SU-DHL-6 (cell line): ENCODE measurements at regions not wholly inside any gene's neighbourhood (a gene's known extent, or its start where the extent isn't known, plus 50 kb on each side); places are given as distances from the start of the nearest gene placed in this dataset.

Experiments
- H2AFZ ChIP-seq: fragments of 200-600 bp; sonication (generic); 2 replicates; pipeline ENCODE4 v1.6.1; 2014; ENCODE audit warnings: low read depth, mild to moderate bottlenecking, moderate library complexity, mixed read lengths, antibody characterized with exemption, low read length; ENCODE audit not compliant: severe bottlenecking
- H3F3A ChIP-seq: fragments of 200-600 bp; shearing (Covaris generic); 2 replicates; pipeline ENCODE4 v1.6.0; 2016; ENCODE audit warnings: antibody characterized with exemption, mild to moderate bottlenecking; ENCODE audit not compliant: insufficient read depth
- H3K27ac ChIP-seq: fragments of 200-600 bp; sonication (generic); 2 replicates; pipeline ENCODE4 v1.5.1; 2016; ENCODE audit warnings: low read depth, mild to moderate bottlenecking, low read length, moderate library complexity, mixed read lengths
- H3K27me3 ChIP-seq: fragments of 200-600 bp; sonication (generic), shearing (Covaris generic); 2 replicates; pipeline ENCODE4 v1.6.0; 2014; ENCODE audit warnings: mild to moderate bottlenecking, low read length
- H3K36me3 ChIP-seq: fragments of 200-600 bp; sonication (generic); 2 replicates; pipeline ENCODE4 v1.6.1; 2014; ENCODE audit warnings: mild to moderate bottlenecking, low read length, mixed read lengths
- H3K4me2 ChIP-seq: fragments of 300-600, 200-600 bp; shearing (Covaris generic), sonication (generic); 2 replicates; pipeline ENCODE4 v1.6.0; 2014; ENCODE audit warnings: low read length, low read depth, mild to moderate bottlenecking; ENCODE audit not compliant: poor library complexity, severe bottlenecking
- H3K4me3 ChIP-seq: fragments of 200-600 bp; sonication (generic); 2 replicates; pipeline ENCODE4 v1.5.1; 2014; ENCODE audit warnings: antibody characterized with exemption, low read length, mild to moderate bottlenecking, mixed read lengths; ENCODE audit not compliant: insufficient read depth, poor library complexity, severe bottlenecking
- H3K79me2 ChIP-seq: fragments of 200-600 bp; sonication (generic); 2 replicates; pipeline ENCODE4 v1.6.1; 2014; ENCODE audit warnings: mild to moderate bottlenecking, low read length, moderate library complexity; ENCODE audit not compliant: insufficient read depth
- H3K9ac ChIP-seq: fragments of 200-600 bp; sonication (generic); 2 replicates; pipeline ENCODE4 v1.7.0; 2014; ENCODE audit warnings: mild to moderate bottlenecking, low read length
- H3K9me2 ChIP-seq: fragments of 200-600 bp; sonication (generic); replicated peaks from 2 replicates; pipeline ENCODE4 v1.6.1; 2014; ENCODE audit warnings: low read length; ENCODE audit not compliant: insufficient read depth
- H3K9me3 ChIP-seq: fragments of 200-600 bp; sonication (generic); 2 replicates; pipeline ENCODE4 v1.6.1; 2014; ENCODE audit warnings: low read length, mixed read lengths; ENCODE audit not compliant: insufficient read depth
- H4K20me1 ChIP-seq: fragments of 200-600 bp; sonication (generic); 2 replicates; pipeline ENCODE4 v1.6.1; 2014; ENCODE audit warnings: low read depth, mild to moderate bottlenecking, antibody characterized with exemption, low read length, moderate library complexity, mixed read lengths
- EZH2phosphoT487 ChIP-seq: fragments of 200-600 bp; sonication (generic), shearing (Covaris generic); conservative IDR thresholded peaks from 2 replicates; pipeline ENCODE4 v1.6.1; 2018; ENCODE audit warnings: mild to moderate bottlenecking, antibody characterized with exemption, low read length, moderate library complexity, mixed read lengths
- TF ChIP-seq, protein P1 (sequence below): fragments of 200-600 bp; sonication (generic); IDR thresholded peaks from one replicate; pipeline ENCODE4 v1.5.1; 2017; ENCODE audit warnings: antibody characterized with exemption, mild to moderate bottlenecking, low read length, moderate library complexity; ENCODE audit not compliant: insufficient read depth, poor library complexity, severe bottlenecking

- no peak overlapping the region for H3K4me2 ChIP-seq
- no peaks in the 10 kb centered on the region for H3K9me2 ChIP-seq
- no peaks in the 10 kb centered on the region for H3K9me3 ChIP-seq
- H4K20me1 ChIP-seq, result no peaks in the 10 kb centered on the region
- H3K79me2 ChIP-seq, result no peaks in the 10 kb centered on the region
- no peak overlapping the region for H3K27ac ChIP-seq
- no peak overlapping the region for H3K4me3 ChIP-seq
- H3K27me3 ChIP-seq, result no peaks in the 10 kb centered on the region
- H3F3A ChIP-seq, result no peaks in the 10 kb centered on the region
- H3K9ac ChIP-seq, result no peak overlapping the region
- TF ChIP-seq EZH2phosphoT487, result no peak
- TF ChIP-seq, protein P1, sequence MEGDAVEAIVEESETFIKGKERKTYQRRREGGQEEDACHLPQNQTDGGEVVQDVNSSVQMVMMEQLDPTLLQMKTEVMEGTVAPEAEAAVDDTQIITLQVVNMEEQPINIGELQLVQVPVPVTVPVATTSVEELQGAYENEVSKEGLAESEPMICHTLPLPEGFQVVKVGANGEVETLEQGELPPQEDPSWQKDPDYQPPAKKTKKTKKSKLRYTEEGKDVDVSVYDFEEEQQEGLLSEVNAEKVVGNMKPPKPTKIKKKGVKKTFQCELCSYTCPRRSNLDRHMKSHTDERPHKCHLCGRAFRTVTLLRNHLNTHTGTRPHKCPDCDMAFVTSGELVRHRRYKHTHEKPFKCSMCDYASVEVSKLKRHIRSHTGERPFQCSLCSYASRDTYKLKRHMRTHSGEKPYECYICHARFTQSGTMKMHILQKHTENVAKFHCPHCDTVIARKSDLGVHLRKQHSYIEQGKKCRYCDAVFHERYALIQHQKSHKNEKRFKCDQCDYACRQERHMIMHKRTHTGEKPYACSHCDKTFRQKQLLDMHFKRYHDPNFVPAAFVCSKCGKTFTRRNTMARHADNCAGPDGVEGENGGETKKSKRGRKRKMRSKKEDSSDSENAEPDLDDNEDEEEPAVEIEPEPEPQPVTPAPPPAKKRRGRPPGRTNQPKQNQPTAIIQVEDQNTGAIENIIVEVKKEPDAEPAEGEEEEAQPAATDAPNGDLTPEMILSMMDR, result no peak
- no peaks in the 10 kb centered on the region for H3K36me3 ChIP-seq
- no peak overlapping the region for H2AFZ ChIP-seq
Measured at GRCh38 chr5:143708672-143709071, 103.3 kb upstream of the HMHB1 start.

DNA sequence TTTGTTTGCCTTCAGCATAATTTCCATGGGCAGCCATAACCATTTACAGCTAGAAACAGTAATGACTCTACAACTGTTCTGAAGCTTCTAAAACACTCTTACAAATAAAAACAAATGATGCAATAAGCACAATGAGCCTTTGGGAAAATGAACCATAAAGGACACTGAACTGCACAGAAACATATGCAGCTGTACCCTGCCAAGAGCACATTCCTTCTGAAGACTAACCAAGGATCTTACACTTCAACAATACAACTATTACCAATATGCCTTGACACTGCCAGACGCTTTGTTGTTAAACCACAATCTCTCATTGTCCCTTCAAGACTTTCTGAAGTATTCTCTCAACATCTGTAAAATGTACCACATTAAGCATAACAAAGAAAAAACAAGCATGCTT is 104.2 kb upstream of the HMHB1 start:
- H2AFZ ChIP-seq, result no peak overlapping the region
- no peak overlapping the region for H3K9ac ChIP-seq
- no peak overlapping the region for H3K4me2 ChIP-seq
- no peaks in the 10 kb centered on the region for H3K9me3 ChIP-seq
- TF ChIP-seq EZH2phosphoT487, result no peak
- TF ChIP-seq, protein P1, result no peak
- H3K36me3 ChIP-seq, result no peaks in the 10 kb centered on the region
- no peaks in the 10 kb centered on the region for H4K20me1 ChIP-seq
- H3K79me2 ChIP-seq, result no peaks in the 10 kb centered on the region
- H3K4me3 ChIP-seq, result no peak overlapping the region
- no peak overlapping the region for H3K27ac ChIP-seq
- no peaks in the 10 kb centered on the region for H3K9me2 ChIP-seq
- H3F3A ChIP-seq, result no peaks in the 10 kb centered on the region
- no peaks in the 10 kb centered on the region for H3K27me3 ChIP-seq

DNA sequence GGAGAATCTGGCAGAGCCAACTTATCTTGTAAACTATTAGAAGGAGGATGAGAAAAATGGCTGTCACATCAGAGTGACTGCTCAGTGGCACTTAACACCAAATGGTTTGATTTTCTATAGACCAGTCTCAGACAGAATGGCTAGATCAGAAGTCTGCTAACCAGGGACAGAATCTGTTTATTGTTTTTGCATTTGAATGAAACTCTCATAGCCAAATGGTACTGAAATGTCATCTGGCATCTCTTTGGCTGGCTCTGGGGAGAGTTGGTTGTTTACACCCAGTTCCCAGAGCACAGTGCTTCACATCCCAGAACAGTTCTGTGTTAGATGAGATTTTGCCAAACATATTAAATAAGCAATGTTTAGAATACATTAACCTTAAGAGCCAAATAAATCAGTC is 106.6 kb upstream of the HMHB1 start:
- Histone ChIP-seq H3K9me3 (no peaks in the 10 kb centered on the region), H3K4me2 (no peak overlapping the region), H3K27ac (no peak overlapping the region), H2AFZ (no peak overlapping the region), H3K9ac (no peak overlapping the region), H3F3A (no peaks in the 10 kb centered on the region), H3K36me3 (no peaks in the 10 kb centered on the region), H3K79me2 (no peaks in the 10 kb centered on the region), H3K27me3 (no peaks in the 10 kb centered on the region), H3K9me2 (no peaks in the 10 kb centered on the region), H3K4me3 (no peak overlapping the region), H4K20me1 (no peaks in the 10 kb centered on the region)
- TF ChIP-seq, protein P1, result no peak
- no peak for TF ChIP-seq EZH2phosphoT487

DNA sequence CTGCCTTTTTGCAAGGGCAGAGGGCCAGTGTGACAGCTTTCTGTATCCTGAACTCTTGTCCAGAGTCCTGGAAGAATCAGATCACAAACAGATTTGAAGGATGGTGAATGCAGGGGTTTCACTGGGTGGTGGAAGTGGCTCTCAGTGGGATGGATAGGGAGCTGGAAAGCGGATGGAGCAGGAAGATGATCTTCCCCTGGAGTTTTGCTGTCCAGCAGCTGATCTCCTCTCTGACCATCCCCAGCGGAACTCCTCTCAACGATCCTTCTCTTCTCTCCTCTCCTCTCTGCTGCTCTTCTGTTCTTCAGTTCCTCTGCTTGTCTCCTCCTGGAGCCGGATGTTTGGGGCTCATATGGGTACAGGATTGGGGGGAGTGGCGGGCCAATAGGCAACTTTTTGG is 108.3 kb upstream of the HMHB1 start:
- no peak overlapping the region for H3K4me2 ChIP-seq
- H3K79me2 ChIP-seq, result no peaks in the 10 kb centered on the region
- no peaks in the 10 kb centered on the region for H3F3A ChIP-seq
- no peaks in the 10 kb centered on the region for H3K36me3 ChIP-seq
- no peak overlapping the region for H3K27ac ChIP-seq
- no peak overlapping the region for H3K4me3 ChIP-seq
- H2AFZ ChIP-seq, result no peak overlapping the region
- no peak overlapping the region for H3K9ac ChIP-seq
- no peaks in the 10 kb centered on the region for H3K9me2 ChIP-seq
- H3K9me3 ChIP-seq, result no peaks in the 10 kb centered on the region
- H4K20me1 ChIP-seq, result no peaks in the 10 kb centered on the region
- H3K27me3 ChIP-seq, result no peaks in the 10 kb centered on the region
- no peak for TF ChIP-seq EZH2phosphoT487
- TF ChIP-seq, protein P1, result no peak
